Gastrocnemius medialis (tissue), 4 donors: ENCODE measurements at regions not wholly inside any gene's neighbourhood (a gene's known extent, or its start where the extent isn't known, plus 50 kb on each side); places are given as distances from the start of the nearest gene placed in this dataset.

Experiments used
- POLR2A ChIP-seq, 2 donors: fragments of 450-650 bp; IDR thresholded peaks; one replicate each; pipeline ENCODE4 v1.6.1; 2017; ENCODE audit warnings: antibody characterized with exemption in 2 of 2, mild to moderate bottlenecking in 2 of 2, moderate library complexity in 2 of 2
- TF ChIP-seq, protein P1 (sequence below), 5 experiments: fragments of 450-650 bp in 3 of 5; fragments of 200-600 bp in 2 of 5; sonication (generic) in 2 of 5; IDR thresholded peaks in 4 of 5; conservative IDR thresholded peaks in 1 of 5; 1 replicate in 4 of 5; 2 replicates in 1 of 5; pipeline ENCODE4 v1.5.1; 2016 to 2019; ENCODE audit warnings: antibody characterized with exemption in 5 of 5, mild to moderate bottlenecking in 3 of 5, moderate library complexity in 3 of 5

DNA sequence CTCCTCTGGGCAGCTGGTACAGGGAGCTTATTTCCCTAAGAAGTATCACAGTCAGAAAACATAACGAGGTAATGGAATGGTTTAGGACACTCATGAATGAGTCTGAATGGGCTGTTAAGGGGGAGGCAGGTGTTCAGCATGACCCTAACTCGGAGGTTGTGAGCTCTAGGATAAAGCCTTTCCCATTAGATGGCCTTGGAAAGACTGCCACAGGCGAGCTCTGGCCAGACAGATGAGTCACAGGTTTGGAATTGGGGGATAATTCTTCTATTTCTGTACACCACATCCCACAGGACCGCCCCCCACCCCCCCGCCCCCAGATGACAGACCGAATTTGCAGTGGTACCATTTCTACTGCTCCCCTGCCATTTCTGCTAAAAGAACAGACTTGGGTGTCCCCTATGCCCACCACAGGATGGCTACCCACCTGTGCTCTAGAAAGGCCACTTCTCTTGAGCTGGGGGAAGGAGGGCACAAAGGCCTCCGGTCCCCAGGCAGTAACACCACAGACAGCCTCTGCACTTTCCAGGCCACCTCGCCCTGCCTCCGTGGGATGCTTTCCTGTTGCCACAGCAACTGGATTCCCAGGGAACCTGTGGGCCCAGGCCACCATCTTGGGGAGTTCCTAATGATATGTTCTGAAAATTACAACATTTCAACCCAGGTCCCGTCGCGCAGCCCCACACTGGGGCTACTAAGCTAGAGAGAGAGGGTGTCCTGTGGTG, 76.7 kb downstream of the TRIM29 start:
- TF ChIP-seq, protein P1, sequence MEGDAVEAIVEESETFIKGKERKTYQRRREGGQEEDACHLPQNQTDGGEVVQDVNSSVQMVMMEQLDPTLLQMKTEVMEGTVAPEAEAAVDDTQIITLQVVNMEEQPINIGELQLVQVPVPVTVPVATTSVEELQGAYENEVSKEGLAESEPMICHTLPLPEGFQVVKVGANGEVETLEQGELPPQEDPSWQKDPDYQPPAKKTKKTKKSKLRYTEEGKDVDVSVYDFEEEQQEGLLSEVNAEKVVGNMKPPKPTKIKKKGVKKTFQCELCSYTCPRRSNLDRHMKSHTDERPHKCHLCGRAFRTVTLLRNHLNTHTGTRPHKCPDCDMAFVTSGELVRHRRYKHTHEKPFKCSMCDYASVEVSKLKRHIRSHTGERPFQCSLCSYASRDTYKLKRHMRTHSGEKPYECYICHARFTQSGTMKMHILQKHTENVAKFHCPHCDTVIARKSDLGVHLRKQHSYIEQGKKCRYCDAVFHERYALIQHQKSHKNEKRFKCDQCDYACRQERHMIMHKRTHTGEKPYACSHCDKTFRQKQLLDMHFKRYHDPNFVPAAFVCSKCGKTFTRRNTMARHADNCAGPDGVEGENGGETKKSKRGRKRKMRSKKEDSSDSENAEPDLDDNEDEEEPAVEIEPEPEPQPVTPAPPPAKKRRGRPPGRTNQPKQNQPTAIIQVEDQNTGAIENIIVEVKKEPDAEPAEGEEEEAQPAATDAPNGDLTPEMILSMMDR (IDR thresholded peaks at IDR 0.05 in 4 of 5, conservative IDR thresholded peaks at IDR 0.05 in 1 of 5): no peak
- no peak for TF ChIP-seq POLR2A (IDR thresholded peaks at IDR 0.05)
